T-cell (primary cell): ENCODE measurements at regions not wholly inside any gene's neighbourhood (a gene's known extent, or its start where the extent isn't known, plus 50 kb on each side); places are given as distances from the start of the nearest gene placed in this dataset.

ENCODE experiments used
- ATAC-seq, 4 experiments: fragments of 200-7000 bp in 3 of 4; fragments of 150-1000 bp in 1 of 4; cut with Tn5 transposase; replicated peaks in 1 of 4; 1 replicate in 3 of 4; 2 replicates in 1 of 4; pipeline ENCODE4 v1.10.0; 2021; ENCODE audit warnings: moderate library complexity in 3 of 4, mild to moderate bottlenecking in 2 of 4, moderate number of reproducible peaks in 1 of 4
- CTCF ChIA-PET, 2 donors: fragments of 300-600 bp; sonication (Branson Sonifier 250); formaldehyde crosslinking; loops; one replicate each; lab custom pipeline; 2022; ENCODE audit warnings: antibody characterized with exemption in 2 of 2; lab: Charles Lee
- POLR2A ChIA-PET, 2 donors: fragments of 300-600 bp; sonication (Branson Sonifier 250); formaldehyde crosslinking; loops; one replicate each; lab custom pipeline; 2022; ENCODE audit warnings: antibody characterized with exemption in 2 of 2; lab: Charles Lee
- DNase-seq, 35 experiments: peaks; one replicate each; pipeline versions ENCODE4 v3.0.0 to v3.0.0-alpha.2; 2013 to 2023
- H3K27ac ChIP-seq: one replicate; pipeline ENCODE4 v1.5.1; 2013; ENCODE audit warnings: low read length
- H3K27me3 ChIP-seq, 2 experiments: replicated peaks in 1 of 2; 1 replicate in 1 of 2; 2 replicates in 1 of 2; pipeline versions ENCODE4 v1.6.1 to v1.7.0; 2013; ENCODE audit warnings: low read length in 1 of 2, mixed read lengths in 1 of 2; ENCODE audit not compliant: control insufficient read depth in 2 of 2, insufficient read depth in 2 of 2; ENCODE audit errors: extremely low read depth in 1 of 2
- H3K36me3 ChIP-seq, 2 donors: 1 replicate in 1 of 2; 2 replicates in 1 of 2; pipeline versions ENCODE4 v1.6.1 to v1.7.0; 2013; ENCODE audit warnings: low read length in 1 of 2; ENCODE audit not compliant: control insufficient read depth in 2 of 2, insufficient read depth in 1 of 2; ENCODE audit errors: extremely low read depth in 1 of 2
- H3K4me1 ChIP-seq, 2 experiments: 1 replicate in 1 of 2; 2 replicates in 1 of 2; pipeline versions ENCODE4 v1.6.1 to v1.7.0; 2013; ENCODE audit warnings: low read length in 2 of 2, mixed read lengths in 1 of 2; ENCODE audit not compliant: insufficient read depth in 2 of 2, control insufficient read depth in 1 of 2; ENCODE audit errors: extremely low read depth in 1 of 2
- H3K4me3 ChIP-seq, 2 donors: 1 replicate in 1 of 2; 2 replicates in 1 of 2; pipeline versions ENCODE4 v1.5.1 to v1.7.0; 2013; ENCODE audit warnings: mild to moderate bottlenecking in 2 of 2, low read length in 1 of 2, moderate library complexity in 1 of 2; ENCODE audit not compliant: control insufficient read depth in 1 of 2; ENCODE audit errors: extremely low read depth in 1 of 2
- H3K9me3 ChIP-seq: 2 replicates; pipeline ENCODE4 v1.7.0; 2013
- H3K27ac Mint-ChIP-seq, 2 donors: one replicate each; pipeline ENCODE4 v1.8.0; 2020 to 2021; ENCODE audit warnings: mild to moderate bottlenecking in 2 of 2, mixed read lengths in 2 of 2
- H3K27me3 Mint-ChIP-seq, 2 donors: one replicate each; pipeline ENCODE4 v1.8.0; 2021 to 2022; ENCODE audit warnings: mixed read lengths in 2 of 2
- H3K36me3 Mint-ChIP-seq: one replicate; pipeline ENCODE4 v1.8.0; 2021; ENCODE audit warnings: mixed read lengths
- H3K4me1 Mint-ChIP-seq, 3 donors: one replicate each; pipeline ENCODE4 v1.8.0; 2020 to 2022; ENCODE audit warnings: mixed read lengths in 3 of 3, mild to moderate bottlenecking in 1 of 3
- H3K4me3 Mint-ChIP-seq, 3 donors: one replicate each; pipeline ENCODE4 v1.8.0; 2020 to 2022; ENCODE audit warnings: mild to moderate bottlenecking in 3 of 3, mixed read lengths in 3 of 3, moderate library complexity in 3 of 3
- H3K9me3 Mint-ChIP-seq, 3 donors: one replicate each; pipeline ENCODE4 v1.8.0; 2020 to 2022; ENCODE audit warnings: mixed read lengths in 3 of 3
- WGBS: methylation state at CpG from one replicate; pipeline ENCODE4 v1.1.5; 2013; ENCODE audit warnings: missing lambda C conversion rate; ENCODE audit not compliant: insufficient coverage; 5-methylcytosine and 5-hydroxymethylcytosine counted together

- 93% methylated on average over 7 of the region's 8 CpGs for WGBS
- CTCF ChIA-PET = no interaction called here
- Histone ChIP-seq H3K27me3 (no peaks in the 10 kb centered on the region), H3K9me3 (no peaks in the 10 kb centered on the region), H3K4me1 (no peaks in the 10 kb centered on the region), H3K27ac (no peak overlapping the region), H3K36me3 (peaks cover 0 to 12% of the 10 kb centered on the region in 2 donors), H3K4me3 (no peak overlapping the region)
- POLR2A ChIA-PET = no interaction called here
- Mint-ChIP-seq H3K27ac (no peak overlapping the region), H3K9me3 (peaks cover 0 to 3% (median 0%) of the 10 kb centered on the region in 3 donors), H3K4me3 (no peak overlapping the region), H3K36me3 (no peaks in the 10 kb centered on the region), H3K27me3 (peaks cover 0 to 1% of the 10 kb centered on the region in 2 donors), H3K4me1 (no peaks in the 10 kb centered on the region)
- no peak for ATAC-seq
- no peak for DNase-seq
Observed at GRCh38 chr2:212936572-212936971, 214.8 kb downstream of the IKZF2 start.

GRCh38 chr2:212935752-212936151 lies 215.7 kb downstream of the IKZF2 start:
- H3K4me1 Mint-ChIP-seq = no peaks in the 10 kb centered on the region
- Histone ChIP-seq H3K4me3 (no peak overlapping the region), H3K27ac (no peak overlapping the region), H3K9me3 (no peaks in the 10 kb centered on the region), H3K27me3 (no peaks in the 10 kb centered on the region), H3K36me3 (peaks cover 0 to 12% of the 10 kb centered on the region in 2 donors), H3K4me1 (peaks cover 0 to 5% of the 10 kb centered on the region in 2 experiments)
- peaks cover 0 to 1% of the 10 kb centered on the region in 2 donors for H3K27me3 Mint-ChIP-seq
- DNase-seq (no peak), ATAC-seq (no peak)
- no CpG with 5 or more reads among the region's 4 CpGs for WGBS
- no peak overlapping the region for H3K4me3 Mint-ChIP-seq
- no peaks in the 10 kb centered on the region for H3K36me3 Mint-ChIP-seq
- ChIA-PET POLR2A (interaction anchor here in 1 of 2 donors (0.7 kb wide), 1 partner anchor 164 kb away, joined by 3 read pairs; no protein-coding TSS in a partner anchor), CTCF (no interaction called here)
- peaks cover 0 to 3% (median 0%) of the 10 kb centered on the region in 3 donors for H3K9me3 Mint-ChIP-seq
- H3K27ac Mint-ChIP-seq = no peak overlapping the region

DNA sequence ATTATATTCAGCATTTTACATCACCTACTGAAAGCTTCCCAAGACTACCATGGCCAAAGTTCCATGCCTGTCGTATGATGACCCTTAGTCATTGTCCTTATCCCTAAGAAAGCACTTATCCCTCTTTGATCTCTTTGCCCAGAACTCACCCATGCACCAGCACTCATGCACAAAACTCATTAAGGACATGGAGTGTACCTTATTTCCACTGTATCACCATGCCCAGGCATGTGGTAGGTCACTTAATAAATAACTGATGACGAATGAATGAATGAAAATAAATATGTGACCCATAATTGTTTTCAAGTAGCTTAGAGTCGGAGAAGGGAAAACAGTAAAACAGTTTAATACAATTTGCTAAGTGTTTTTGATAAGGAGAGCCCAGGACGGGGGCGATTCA lies 220.1 kb downstream of the IKZF2 start:
- H3K4me3 Mint-ChIP-seq = no peak overlapping the region
- H3K36me3 ChIP-seq = peaks cover 0 to 5% of the 10 kb centered on the region in 2 donors
- ChIA-PET POLR2A (no interaction called here), CTCF (no interaction called here)
- no peaks in the 10 kb centered on the region for H3K27me3 ChIP-seq
- no peaks in the 10 kb centered on the region for H3K9me3 Mint-ChIP-seq
- H3K36me3 Mint-ChIP-seq = no peaks in the 10 kb centered on the region
- no peak for ATAC-seq
- H3K4me3 ChIP-seq = no peak overlapping the region
- H3K27me3 Mint-ChIP-seq = no peaks in the 10 kb centered on the region
- no peaks in the 10 kb centered on the region for H3K9me3 ChIP-seq
- DNase-seq = no peak
- H3K4me1 ChIP-seq = peaks cover 0 to 6% of the 10 kb centered on the region in 2 experiments
- WGBS = 94% methylated on average over 4 of the region's 5 CpGs
- no peak overlapping the region for H3K27ac ChIP-seq
- no peaks in the 10 kb centered on the region for H3K4me1 Mint-ChIP-seq
- no peak overlapping the region for H3K27ac Mint-ChIP-seq

GRCh38 chr2:212930556-212931260 lies 220.7 kb downstream of the IKZF2 start:
- H3K27ac Mint-ChIP-seq = no peak overlapping the region
- no peaks in the 10 kb centered on the region for H3K9me3 ChIP-seq
- H3K27ac ChIP-seq = no peak overlapping the region
- no peaks in the 10 kb centered on the region for H3K27me3 ChIP-seq
- H3K4me3 Mint-ChIP-seq = no peak overlapping the region
- CTCF ChIA-PET = no interaction called here
- peaks cover 0 to 5% of the 10 kb centered on the region in 2 donors for H3K36me3 ChIP-seq
- no peaks in the 10 kb centered on the region for H3K4me1 Mint-ChIP-seq
- ATAC-seq (no peak), DNase-seq (no peak)
- no peaks in the 10 kb centered on the region for H3K9me3 Mint-ChIP-seq
- no CpG with 5 or more reads among the region's 1 CpG for WGBS
- POLR2A ChIA-PET = no interaction called here
- H3K36me3 Mint-ChIP-seq = no peaks in the 10 kb centered on the region
- H3K27me3 Mint-ChIP-seq = no peaks in the 10 kb centered on the region
- no peak overlapping the region for H3K4me3 ChIP-seq
- H3K4me1 ChIP-seq = peaks cover 0 to 6% of the 10 kb centered on the region in 2 experiments

- no peak for DNase-seq
- Mint-ChIP-seq H3K27me3 (no peaks in the 10 kb centered on the region), H3K4me1 (no peaks in the 10 kb centered on the region), H3K27ac (no peak overlapping the region), H3K4me3 (no peak overlapping the region), H3K36me3 (no peaks in the 10 kb centered on the region), H3K9me3 (no peaks in the 10 kb centered on the region)
- Histone ChIP-seq H3K9me3 (no peaks in the 10 kb centered on the region), H3K36me3 (peaks cover 0 to 4% of the 10 kb centered on the region in 2 donors), H3K4me3 (no peak overlapping the region), H3K4me1 (peaks cover 0 to 6% of the 10 kb centered on the region in 2 experiments), H3K27ac (no peak overlapping the region), H3K27me3 (no peaks in the 10 kb centered on the region)
- 86% methylated on average over 1 of the region's 3 CpGs for WGBS
- ATAC-seq = no peak
- ChIA-PET CTCF (no interaction called here), POLR2A (no interaction called here)
Observed at GRCh38 chr2:212929971-212930370, 221.4 kb downstream of the IKZF2 start.

DNA sequence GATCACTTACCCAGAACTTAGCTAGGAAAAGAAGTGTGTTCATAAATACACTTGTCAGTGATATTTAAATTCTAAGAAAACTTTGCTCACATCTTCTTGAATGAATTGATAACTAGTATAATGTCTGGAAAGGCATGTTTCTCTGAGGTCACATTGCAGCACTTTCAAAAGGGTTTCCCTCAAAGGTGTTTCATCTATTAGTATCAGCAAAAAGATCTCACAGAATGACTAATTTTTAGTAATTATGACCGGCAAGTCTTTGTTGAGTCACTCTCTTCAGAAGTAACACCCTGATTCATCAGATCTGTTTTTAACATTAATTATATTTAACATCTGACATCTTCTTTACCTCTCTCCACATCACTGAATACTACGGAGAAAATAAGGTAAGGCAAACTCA lies 222.3 kb downstream of the IKZF2 start:
- peaks cover 0 to 6% of the 10 kb centered on the region in 2 experiments for H3K4me1 ChIP-seq
- CTCF ChIA-PET = interaction anchor here in 1 of 2 donors (0.5 kb wide), 1 partner anchor 1067 kb away, joined by 3 read pairs; no protein-coding TSS in a partner anchor
- H3K9me3 ChIP-seq = no peaks in the 10 kb centered on the region

More for the DNA sequence above, 222.3 kb downstream of the IKZF2 start:
- Histone ChIP-seq H3K27ac (no peak overlapping the region), H3K36me3 (no peaks in the 10 kb centered on the region), H3K27me3 (no peaks in the 10 kb centered on the region), H3K4me3 (no peak overlapping the region)
- Mint-ChIP-seq H3K36me3 (no peaks in the 10 kb centered on the region), H3K4me3 (no peak overlapping the region), H3K27ac (no peak overlapping the region), H3K27me3 (no peaks in the 10 kb centered on the region), H3K4me1 (no peaks in the 10 kb centered on the region), H3K9me3 (no peaks in the 10 kb centered on the region)
- no CpG with 5 or more reads among the region's 2 CpGs for WGBS
- no peak for DNase-seq
- POLR2A ChIA-PET = no interaction called here
- no peak for ATAC-seq
